Activated B cell treated with CpG ODN at 0.5 μM for 24 hours (primary cell): ENCODE measurements at regions not wholly inside any gene's neighbourhood (a gene's known extent, or its start where the extent isn't known, plus 50 kb on each side); places are given as distances from the start of the nearest gene placed in this dataset.

Source experiments
- ATAC-seq: fragments of 200-7000 bp; cut with Tn5 transposase; one replicate; pipeline ENCODE4 v1.10.0; 2021; ENCODE audit warnings: low read depth, mild to moderate bottlenecking, moderate library complexity
- CTCF ChIA-PET: fragments of 350-600 bp; sonication (Branson Sonifier 250); formaldehyde crosslinking; loops from one replicate; lab custom pipeline; 2021; ENCODE audit warnings: antibody characterized with exemption; lab: Charles Lee
- POLR2A ChIA-PET: fragments of 350-600 bp; sonication (Branson Sonifier 250); formaldehyde crosslinking; loops from one replicate; lab custom pipeline; 2021; ENCODE audit warnings: antibody characterized with exemption; lab: Charles Lee
- DNase-seq: peaks from one replicate; pipeline ENCODE4 v3.0.0; 2022
- H3K27ac Mint-ChIP-seq: one replicate; pipeline ENCODE4 v1.8.0; 2020; ENCODE audit warnings: mixed read lengths
- H3K27me3 Mint-ChIP-seq: one replicate; pipeline ENCODE4 v1.8.0; 2021; ENCODE audit warnings: mixed read lengths
- H3K36me3 Mint-ChIP-seq: one replicate; pipeline ENCODE4 v1.8.0; 2021; ENCODE audit warnings: low read depth, mixed read lengths
- H3K4me1 Mint-ChIP-seq: one replicate; pipeline ENCODE4 v1.8.0; 2021; ENCODE audit warnings: mixed read lengths
- H3K4me3 Mint-ChIP-seq: one replicate; pipeline ENCODE4 v1.8.0; 2020; ENCODE audit warnings: mild to moderate bottlenecking, mixed read lengths
- H3K9me3 Mint-ChIP-seq: one replicate; pipeline ENCODE4 v1.8.0; 2020; ENCODE audit warnings: mixed read lengths
- intact Hi-C: fragments of 100-400 bp; cut with micrococcal nuclease; formaldehyde crosslinking; loops from one replicate; pipeline ENCODE4 v1.15.1; 2024
- TF ChIP-seq, protein P1 (sequence below): fragments of 200-600 bp; IDR thresholded peaks from one replicate; pipeline ENCODE4 v1.8.0; 2022; ENCODE audit warnings: antibody characterized with exemption, mild to moderate bottlenecking

DNA sequence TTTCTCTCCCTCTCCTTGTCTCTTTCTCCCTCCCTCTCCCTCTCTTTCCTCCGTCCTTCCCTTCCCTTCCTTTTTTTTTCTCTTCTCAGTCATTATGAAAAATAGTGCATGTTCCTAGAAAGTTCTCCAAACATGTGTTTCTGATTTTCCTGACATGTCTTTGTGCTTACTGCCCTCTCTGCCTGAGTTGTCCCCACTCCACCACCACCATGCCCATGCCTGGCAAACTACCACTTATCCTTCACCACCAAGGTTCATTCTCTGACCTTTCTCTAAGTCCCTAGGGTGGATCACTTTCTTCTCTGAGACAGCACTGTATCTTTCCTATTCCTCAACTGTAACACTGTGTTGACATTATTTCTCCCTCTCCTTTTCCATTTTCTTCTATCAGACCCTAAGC is 98.2 kb downstream of the LACC1 start:
- ChIA-PET CTCF (no interaction called here), POLR2A (no interaction called here)
- DNase-seq = no peak
- peaks cover 3% of the 10 kb centered on the region for H3K9me3 Mint-ChIP-seq
- no peak overlapping the region for H3K4me3 Mint-ChIP-seq
- TF ChIP-seq, protein P1, sequence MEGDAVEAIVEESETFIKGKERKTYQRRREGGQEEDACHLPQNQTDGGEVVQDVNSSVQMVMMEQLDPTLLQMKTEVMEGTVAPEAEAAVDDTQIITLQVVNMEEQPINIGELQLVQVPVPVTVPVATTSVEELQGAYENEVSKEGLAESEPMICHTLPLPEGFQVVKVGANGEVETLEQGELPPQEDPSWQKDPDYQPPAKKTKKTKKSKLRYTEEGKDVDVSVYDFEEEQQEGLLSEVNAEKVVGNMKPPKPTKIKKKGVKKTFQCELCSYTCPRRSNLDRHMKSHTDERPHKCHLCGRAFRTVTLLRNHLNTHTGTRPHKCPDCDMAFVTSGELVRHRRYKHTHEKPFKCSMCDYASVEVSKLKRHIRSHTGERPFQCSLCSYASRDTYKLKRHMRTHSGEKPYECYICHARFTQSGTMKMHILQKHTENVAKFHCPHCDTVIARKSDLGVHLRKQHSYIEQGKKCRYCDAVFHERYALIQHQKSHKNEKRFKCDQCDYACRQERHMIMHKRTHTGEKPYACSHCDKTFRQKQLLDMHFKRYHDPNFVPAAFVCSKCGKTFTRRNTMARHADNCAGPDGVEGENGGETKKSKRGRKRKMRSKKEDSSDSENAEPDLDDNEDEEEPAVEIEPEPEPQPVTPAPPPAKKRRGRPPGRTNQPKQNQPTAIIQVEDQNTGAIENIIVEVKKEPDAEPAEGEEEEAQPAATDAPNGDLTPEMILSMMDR = no peak
- ATAC-seq = no peak
- intact Hi-C loops = no loop called here
- peaks cover 22% of the 10 kb centered on the region for H3K27me3 Mint-ChIP-seq
- no peaks in the 10 kb centered on the region for H3K4me1 Mint-ChIP-seq
- no peaks in the 10 kb centered on the region for H3K36me3 Mint-ChIP-seq
- no peak overlapping the region for H3K27ac Mint-ChIP-seq

DNA sequence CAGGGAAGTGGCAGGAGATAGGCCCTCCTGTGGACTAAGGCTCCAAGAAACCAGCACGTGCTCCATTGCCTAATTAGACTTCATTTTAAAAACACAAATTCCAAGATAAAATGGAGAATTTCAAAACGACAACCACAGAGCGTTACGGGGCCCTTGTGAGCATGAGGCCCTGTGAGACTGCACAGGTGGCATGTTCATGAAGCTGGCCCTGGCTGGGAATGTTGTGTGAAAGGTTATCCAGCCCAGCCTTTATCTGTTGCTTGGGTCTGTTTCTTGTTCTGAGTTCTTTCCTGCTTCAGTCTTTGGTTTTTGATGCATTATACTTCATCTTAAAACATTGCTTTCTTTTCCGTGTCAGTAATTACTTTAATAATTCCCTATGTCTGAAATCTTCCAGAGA is 99.0 kb downstream of the LACC1 start:
- H3K27me3 Mint-ChIP-seq = peaks cover 22% of the 10 kb centered on the region
- ChIA-PET POLR2A (no interaction called here), CTCF (no interaction called here)
- H3K36me3 Mint-ChIP-seq = no peaks in the 10 kb centered on the region
- no peaks in the 10 kb centered on the region for H3K4me1 Mint-ChIP-seq
- peaks cover 3% of the 10 kb centered on the region for H3K9me3 Mint-ChIP-seq
- DNase-seq = no peak
- TF ChIP-seq, protein P1 = no peak
- no peak overlapping the region for H3K4me3 Mint-ChIP-seq
- ATAC-seq = no peak
- H3K27ac Mint-ChIP-seq = no peak overlapping the region
- intact Hi-C loops = no loop called here

DNA sequence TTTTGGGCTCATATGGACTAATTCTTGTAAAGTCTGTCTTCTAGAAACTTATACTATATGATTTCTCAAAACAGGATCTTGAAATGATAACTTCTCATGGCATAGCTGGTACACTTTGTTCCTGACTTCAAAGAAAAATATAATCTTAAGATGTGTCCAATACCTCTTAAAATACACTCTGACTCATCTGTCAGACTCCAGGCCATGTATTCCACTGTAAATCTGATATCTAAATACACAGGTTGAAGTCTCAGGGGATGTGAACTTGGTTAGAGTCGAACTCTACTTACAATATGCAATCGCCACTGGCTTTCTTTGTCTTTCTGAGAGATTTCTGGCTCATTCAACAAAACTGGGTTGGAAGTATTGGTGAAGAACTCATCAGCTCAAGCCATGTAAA is 99.8 kb downstream of the LACC1 start:
- no peak for ATAC-seq

DNA sequence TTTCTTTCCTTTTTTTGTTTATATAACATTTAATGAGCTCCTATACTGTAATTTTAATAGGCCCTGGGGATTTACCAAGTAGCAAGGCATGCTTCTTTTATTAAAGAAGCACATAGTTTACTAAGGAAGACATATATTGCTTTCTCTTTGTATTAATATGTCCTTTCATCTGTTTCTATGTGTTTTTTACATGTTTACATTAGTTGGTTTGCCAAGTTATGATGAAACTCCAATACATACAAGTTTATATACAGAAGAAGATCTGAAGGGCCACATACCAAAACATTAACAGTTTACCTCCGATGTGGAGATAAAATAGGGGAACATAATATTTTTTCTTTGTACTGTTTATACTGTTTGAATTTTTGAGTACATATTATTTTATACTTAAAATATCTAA is 100.9 kb downstream of the LACC1 start:
- no peaks in the 10 kb centered on the region for H3K36me3 Mint-ChIP-seq
- ATAC-seq (no peak), DNase-seq (no peak)
- TF ChIP-seq, protein P1 = no peak
- H3K4me3 Mint-ChIP-seq = no peak overlapping the region
- POLR2A ChIA-PET = no interaction called here
- H3K9me3 Mint-ChIP-seq = peaks cover 3% of the 10 kb centered on the region
- H3K4me1 Mint-ChIP-seq = no peaks in the 10 kb centered on the region
- no peak overlapping the region for H3K27ac Mint-ChIP-seq
- peaks cover 22% of the 10 kb centered on the region for H3K27me3 Mint-ChIP-seq
- CTCF ChIA-PET = no interaction called here
- intact Hi-C loops = no loop called here

More for the DNA sequence above, 99.8 kb downstream of the LACC1 start:
- Mint-ChIP-seq H3K36me3 (no peaks in the 10 kb centered on the region), H3K4me1 (no peaks in the 10 kb centered on the region), H3K9me3 (peaks cover 3% of the 10 kb centered on the region), H3K27ac (no peak overlapping the region), H3K4me3 (no peak overlapping the region), H3K27me3 (peaks cover 22% of the 10 kb centered on the region)
- intact Hi-C loops = no loop called here
- TF ChIP-seq, protein P1 = no peak
- ChIA-PET POLR2A (no interaction called here), CTCF (no interaction called here)
- DNase-seq = no peak

DNA sequence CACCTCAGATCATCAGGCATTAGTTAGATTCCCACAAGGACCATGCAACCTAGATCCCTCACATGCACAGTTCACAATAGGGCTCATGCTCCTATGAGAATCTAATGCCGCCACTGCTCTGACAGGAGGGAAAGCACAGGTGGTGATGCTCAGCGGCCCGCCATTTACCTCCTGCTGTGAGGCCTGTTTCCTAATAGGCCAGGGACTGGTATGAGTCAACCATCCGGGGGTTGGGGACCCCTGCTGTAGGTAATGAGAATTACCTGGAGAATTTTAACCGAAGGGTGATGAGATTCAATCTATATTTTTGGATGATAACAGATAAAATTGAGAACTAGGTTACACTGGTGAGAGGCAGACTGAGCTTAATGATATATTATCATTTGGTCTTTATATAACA is 101.4 kb downstream of the LACC1 start:
- no peak for DNase-seq
- Mint-ChIP-seq H3K9me3 (peaks cover 2% of the 10 kb centered on the region), H3K36me3 (no peaks in the 10 kb centered on the region), H3K4me1 (no peaks in the 10 kb centered on the region), H3K27ac (no peak overlapping the region), H3K4me3 (no peak overlapping the region), H3K27me3 (peaks cover 20% of the 10 kb centered on the region)
- intact Hi-C loops = no loop called here
- ChIA-PET POLR2A (no interaction called here), CTCF (no interaction called here)
- no peak for ATAC-seq
- TF ChIP-seq, protein P1 = no peak
